Naive thymus-derived CD4-positive, alpha-beta T cell (primary cell): ENCODE measurements at regions not wholly inside any gene's neighbourhood (a gene's known extent, or its start where the extent isn't known, plus 50 kb on each side); places are given as distances from the start of the nearest gene placed in this dataset.
A peak's percentile ranks its signal among the peaks of the same experiment; 100 is the strongest.

Source experiments
- ATAC-seq: fragments of 150-1000 bp; cut with Tn5 transposase; 2 replicates; pipeline ENCODE4 v1.10.0; 2021; ENCODE audit warnings: mild to moderate bottlenecking, moderate library complexity
- CTCF ChIA-PET: fragments of 350-600 bp; sonication (Branson Sonifier 250); formaldehyde crosslinking; loops from one replicate; lab custom pipeline; 2021; ENCODE audit warnings: antibody characterized with exemption; lab: Charles Lee
- POLR2A ChIA-PET: fragments of 350-600 bp; sonication (Branson Sonifier 250); formaldehyde crosslinking; loops from one replicate; lab custom pipeline; 2021; ENCODE audit warnings: antibody characterized with exemption, inconsistent platforms; lab: Charles Lee
- DNase-seq, 9 donors: peaks; one replicate each; pipeline versions ENCODE4 v3.0.0 to v3.0.0-alpha.2; 2020 to 2022; ENCODE audit warnings: mixed read lengths in 1 of 9
- H3K27ac ChIP-seq: one replicate; pipeline ENCODE4 v1.7.0; 2013; ENCODE audit warnings: mild to moderate bottlenecking, low read depth, low read length, moderate library complexity
- H3K27me3 ChIP-seq, 2 donors: one replicate each; pipeline ENCODE4 v1.7.0; 2013; ENCODE audit warnings: low read length in 2 of 2, mild to moderate bottlenecking in 2 of 2, moderate library complexity in 2 of 2; ENCODE audit not compliant: control insufficient read depth in 2 of 2, insufficient read depth in 2 of 2
- H3K36me3 ChIP-seq, 3 experiments: 1 replicate in 2 of 3; 2 replicates in 1 of 3; pipeline ENCODE4 v1.7.0; 2013; ENCODE audit warnings: low read length in 3 of 3, mild to moderate bottlenecking in 3 of 3, moderate library complexity in 1 of 3; ENCODE audit not compliant: insufficient read depth in 3 of 3, control insufficient read depth in 2 of 3
- H3K4me1 ChIP-seq, 2 donors: one replicate each; pipeline ENCODE4 v1.7.0; 2013; ENCODE audit warnings: low read length in 2 of 2, mild to moderate bottlenecking in 2 of 2, moderate library complexity in 1 of 2; ENCODE audit not compliant: control insufficient read depth in 2 of 2, insufficient read depth in 2 of 2
- H3K4me3 ChIP-seq: 2 replicates; pipeline ENCODE4 v1.7.0; 2013; ENCODE audit warnings: mild to moderate bottlenecking, low read length
- H3K9me3 ChIP-seq, 3 experiments: 1 replicate in 2 of 3; 2 replicates in 1 of 3; pipeline ENCODE4 v1.7.0; 2013; ENCODE audit warnings: low read length in 3 of 3; ENCODE audit not compliant: control insufficient read depth in 2 of 3
- H3K27ac Mint-ChIP-seq, 9 donors: one replicate each; pipeline ENCODE4 v1.8.0; 2020 to 2022; ENCODE audit warnings: mixed read lengths in 9 of 9, mild to moderate bottlenecking in 8 of 9, moderate library complexity in 5 of 9, inconsistent platforms in 2 of 9
- H3K27me3 Mint-ChIP-seq, 5 donors: one replicate each; pipeline ENCODE4 v1.8.0; 2021 to 2022; ENCODE audit warnings: mixed read lengths in 5 of 5, mild to moderate bottlenecking in 1 of 5
- H3K36me3 Mint-ChIP-seq, 5 donors: one replicate each; pipeline ENCODE4 v1.8.0; 2020 to 2022; ENCODE audit warnings: mixed read lengths in 5 of 5, mild to moderate bottlenecking in 3 of 5, inconsistent platforms in 1 of 5
- H3K4me1 Mint-ChIP-seq, 7 donors: one replicate each; pipeline ENCODE4 v1.8.0; 2020 to 2022; ENCODE audit warnings: mixed read lengths in 7 of 7, mild to moderate bottlenecking in 3 of 7, inconsistent platforms in 1 of 7
- H3K4me3 Mint-ChIP-seq, 10 donors: one replicate each; pipeline ENCODE4 v1.8.0; 2020 to 2022; ENCODE audit warnings: mild to moderate bottlenecking in 10 of 10, mixed read lengths in 10 of 10, moderate library complexity in 6 of 10, inconsistent platforms in 2 of 10
- H3K9me3 Mint-ChIP-seq, 11 donors: one replicate each; pipeline ENCODE4 v1.8.0; 2020 to 2022; ENCODE audit warnings: mixed read lengths in 11 of 11, mild to moderate bottlenecking in 4 of 11, inconsistent platforms in 1 of 11, moderate library complexity in 1 of 11
- intact Hi-C, 2 donors: fragments of 100-400 bp; cut with micrococcal nuclease; formaldehyde crosslinking; loops; one replicate each; pipeline ENCODE4 v1.15.1; 2023

- intact Hi-C loops, result no loop called here
- H3K36me3 ChIP-seq, result no peaks in the 10 kb centered on the region
- no peaks in the 10 kb centered on the region for H3K9me3 ChIP-seq
- H3K4me1 ChIP-seq, result no peaks in the 10 kb centered on the region
- no peak overlapping the region for H3K27ac Mint-ChIP-seq
- CTCF ChIA-PET, result no interaction called here
- H3K9me3 Mint-ChIP-seq, result peaks cover 0 to 4% (median 0%) of the 10 kb centered on the region in 11 donors
- no peaks in the 10 kb centered on the region for H3K27me3 ChIP-seq
- POLR2A ChIA-PET, result no interaction called here
- no peak for ATAC-seq
- no peak overlapping the region for H3K4me3 Mint-ChIP-seq
- H3K27me3 Mint-ChIP-seq, result peaks cover 10 to 28% (median 13%) of the 10 kb centered on the region in 5 donors
- H3K4me1 Mint-ChIP-seq, result peaks cover 0 to 4% (median 0%) of the 10 kb centered on the region in 7 donors
- H3K36me3 Mint-ChIP-seq, result no peaks in the 10 kb centered on the region
- H3K27ac ChIP-seq, result no peak overlapping the region
- DNase-seq, result no peak
- H3K4me3 ChIP-seq, result no peak overlapping the region
Observed at GRCh38 chr15:72866182-72866581, 82.6 kb upstream of the ADPGK start.

GRCh38 chr15:72865486-72865885 is 81.9 kb upstream of the ADPGK start:
- peaks cover 0 to 4% (median 0%) of the 10 kb centered on the region in 7 donors for H3K4me1 Mint-ChIP-seq
- intact Hi-C loops, result no loop called here
- POLR2A ChIA-PET, result no interaction called here

GRCh38 chr15:72864681-72865080 is 81.1 kb upstream of the ADPGK start:
- Mint-ChIP-seq H3K4me1 (peaks cover 0 to 2% (median 0%) of the 10 kb centered on the region in 7 donors), H3K9me3 (peaks cover 0 to 4% (median 0%) of the 10 kb centered on the region in 11 donors), H3K36me3 (no peaks in the 10 kb centered on the region), H3K4me3 (no peak overlapping the region), H3K27ac (no peak overlapping the region), H3K27me3 (peaks cover 8 to 28% (median 19%) of the 10 kb centered on the region in 5 donors)
- ATAC-seq (no peak), DNase-seq (no peak)
- Histone ChIP-seq H3K27ac (no peak overlapping the region), H3K9me3 (no peaks in the 10 kb centered on the region), H3K27me3 (no peaks in the 10 kb centered on the region), H3K4me1 (no peaks in the 10 kb centered on the region), H3K4me3 (no peak overlapping the region), H3K36me3 (no peaks in the 10 kb centered on the region)
- POLR2A ChIA-PET, result no interaction called here
- intact Hi-C loops, result no loop called here
- CTCF ChIA-PET, result no interaction called here

More at GRCh38 chr15:72865486-72865885, 81.9 kb upstream of the ADPGK start:
- Mint-ChIP-seq H3K27me3 (peaks cover 10 to 28% (median 19%) of the 10 kb centered on the region in 5 donors), H3K27ac (peak overlapping the region in 1 of 9 donors; percentile 6), H3K36me3 (no peaks in the 10 kb centered on the region), H3K4me3 (no peak overlapping the region), H3K9me3 (peaks cover 0 to 4% (median 0%) of the 10 kb centered on the region in 11 donors)
- H3K9me3 ChIP-seq, result no peaks in the 10 kb centered on the region
- H3K27ac ChIP-seq, result no peak overlapping the region
- CTCF ChIA-PET, result no interaction called here
- DNase-seq (no peak), ATAC-seq (no peak)
- no peak overlapping the region for H3K4me3 ChIP-seq
- H3K36me3 ChIP-seq, result no peaks in the 10 kb centered on the region
- no peaks in the 10 kb centered on the region for H3K27me3 ChIP-seq
- H3K4me1 ChIP-seq, result no peaks in the 10 kb centered on the region

- no peak overlapping the region for H3K4me3 Mint-ChIP-seq
- no peak for ATAC-seq
Observed at GRCh38 chr15:72861354-72861910, 77.9 kb upstream of the ADPGK start.

GRCh38 chr15:72859757-72860145 is 76.2 kb upstream of the ADPGK start:
- no peaks in the 10 kb centered on the region for H3K36me3 Mint-ChIP-seq
- ChIA-PET CTCF (no interaction called here), POLR2A (no interaction called here)

More at GRCh38 chr15:72861354-72861910, 77.9 kb upstream of the ADPGK start:
- no peaks in the 10 kb centered on the region for H3K27me3 ChIP-seq
- ChIA-PET CTCF (no interaction called here), POLR2A (no interaction called here)
- no peak overlapping the region for H3K27ac Mint-ChIP-seq
- no peaks in the 10 kb centered on the region for H3K4me1 ChIP-seq
- H3K27me3 Mint-ChIP-seq, result peaks cover 8 to 22% (median 15%) of the 10 kb centered on the region in 5 donors
- intact Hi-C loops, result no loop called here
- H3K9me3 ChIP-seq, result no peaks in the 10 kb centered on the region
- peaks cover 0 to 4% (median 0%) of the 10 kb centered on the region in 11 donors for H3K9me3 Mint-ChIP-seq
- no peak for DNase-seq
- no peaks in the 10 kb centered on the region for H3K36me3 Mint-ChIP-seq
- H3K4me1 Mint-ChIP-seq, result no peaks in the 10 kb centered on the region
- H3K36me3 ChIP-seq, result no peaks in the 10 kb centered on the region
- H3K27ac ChIP-seq, result no peak overlapping the region
- H3K4me3 ChIP-seq, result no peak overlapping the region

GRCh38 chr15:72859017-72859756 is 75.6 kb upstream of the ADPGK start:
- Histone ChIP-seq H3K9me3 (no peaks in the 10 kb centered on the region), H3K27ac (no peak overlapping the region), H3K4me3 (no peak overlapping the region), H3K36me3 (no peaks in the 10 kb centered on the region), H3K4me1 (no peaks in the 10 kb centered on the region), H3K27me3 (no peaks in the 10 kb centered on the region)
- Mint-ChIP-seq H3K27me3 (peaks cover 5 to 25% (median 18%) of the 10 kb centered on the region in 5 donors), H3K4me1 (no peaks in the 10 kb centered on the region), H3K27ac (no peak overlapping the region), H3K36me3 (no peaks in the 10 kb centered on the region), H3K9me3 (peaks cover 0 to 4% (median 0%) of the 10 kb centered on the region in 11 donors), H3K4me3 (no peak overlapping the region)
- no peak for ATAC-seq
- CTCF ChIA-PET, result no interaction called here
- intact Hi-C loops, result no loop called here
- POLR2A ChIA-PET, result no interaction called here
- no peak for DNase-seq

More at GRCh38 chr15:72859757-72860145, 76.2 kb upstream of the ADPGK start:
- DNase-seq (no peak), ATAC-seq (no peak)
- Mint-ChIP-seq H3K4me3 (no peak overlapping the region), H3K4me1 (no peaks in the 10 kb centered on the region), H3K27me3 (peaks cover 5 to 24% (median 16%) of the 10 kb centered on the region in 5 donors), H3K27ac (no peak overlapping the region), H3K9me3 (peaks cover 0 to 4% (median 0%) of the 10 kb centered on the region in 11 donors)
- Histone ChIP-seq H3K36me3 (no peaks in the 10 kb centered on the region), H3K4me1 (no peaks in the 10 kb centered on the region), H3K27me3 (no peaks in the 10 kb centered on the region), H3K27ac (no peak overlapping the region), H3K9me3 (no peaks in the 10 kb centered on the region), H3K4me3 (no peak overlapping the region)
- intact Hi-C loops, result no loop called here
